ENCODE measurements at regions not wholly inside any gene's neighbourhood (a gene's known extent, or its start where the extent isn't known, plus 50 kb on each side); places are given as distances from the start of the nearest gene placed in this dataset.

DNA sequence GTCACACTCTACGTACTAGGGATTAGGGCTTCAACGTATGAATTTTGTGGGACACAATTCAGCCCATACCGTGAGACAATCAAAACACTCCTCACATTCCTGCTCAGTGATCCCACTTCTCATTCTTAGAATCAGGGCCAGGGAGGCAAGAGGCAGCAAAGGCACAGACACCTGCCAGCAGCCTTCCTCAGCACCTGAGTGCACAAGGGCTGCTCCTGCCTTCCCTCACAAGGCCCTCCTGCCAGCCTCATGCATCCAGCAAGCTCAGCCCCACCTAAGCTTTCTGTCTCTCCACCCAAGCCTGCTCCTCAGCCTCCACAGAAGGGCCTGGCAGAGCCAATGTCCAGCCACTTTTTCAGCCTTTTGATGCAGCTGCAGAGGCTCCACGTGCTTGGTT is 141.6 kb downstream of the SP3 start:
- Histone ChIP-seq H3K9ac (ENCODE audit: insufficient read length) (no peak overlapping the region), H3K27ac (no peak overlapping the region), H3K9me3 (ENCODE audit: low read depth, low read length) (no peaks in the 10 kb centered on the region), H3K4me3 (no peak overlapping the region), H3K36me3 (ENCODE audit: insufficient read depth, low read length) (no peaks in the 10 kb centered on the region)
- DNase-seq (ENCODE audit: low read depth, low spot score) = no peak
- TF ChIP-seq EZH2 (IDR thresholded peaks at IDR 0.05) (no peak), FOXP2 (optimal IDR thresholded peaks at IDR 0.05; ENCODE audit: control extremely low read depth, extremely low read length, insufficient read depth) (no peak), POLR2AphosphoS5 (IDR thresholded peaks at IDR 0.05; ENCODE audit: borderline replicate concordance, low read depth, low read length) (no peak)

- H3K9me3 ChIP-seq (ENCODE audit: low read depth, low read length) = no peaks in the 10 kb centered on the region
- DNase-seq (ENCODE audit: low read depth, low spot score) = no peak
- H3K27ac ChIP-seq = no peak overlapping the region
- no peaks in the 10 kb centered on the region for H3K36me3 ChIP-seq (ENCODE audit: insufficient read depth, low read length)
- no peak overlapping the region for H3K9ac ChIP-seq (ENCODE audit: insufficient read length)
- TF ChIP-seq EZH2 (IDR thresholded peaks at IDR 0.05) (no peak), FOXP2 (optimal IDR thresholded peaks at IDR 0.05; ENCODE audit: control extremely low read depth, extremely low read length, insufficient read depth) (no peak), POLR2AphosphoS5 (IDR thresholded peaks at IDR 0.05; ENCODE audit: borderline replicate concordance, low read depth, low read length) (no peak)
- H3K4me3 ChIP-seq = no peak overlapping the region
These were observed 136.7 kb downstream of the SP3 start for GRCh38 chr2:173828189-173829142.

GRCh38 chr2:173829727-173830126 is 135.4 kb downstream of the SP3 start:
- H3K4me3 ChIP-seq = no peak overlapping the region
- TF ChIP-seq FOXP2 (optimal IDR thresholded peaks at IDR 0.05; ENCODE audit: control extremely low read depth, extremely low read length, insufficient read depth) (no peak), EZH2 (IDR thresholded peaks at IDR 0.05) (no peak), POLR2AphosphoS5 (IDR thresholded peaks at IDR 0.05; ENCODE audit: borderline replicate concordance, low read depth, low read length) (no peak)
- DNase-seq (ENCODE audit: low read depth, low spot score) = no peak
- H3K27ac ChIP-seq = no peak overlapping the region
- H3K9me3 ChIP-seq (ENCODE audit: low read depth, low read length) = no peaks in the 10 kb centered on the region
- H3K36me3 ChIP-seq (ENCODE audit: insufficient read depth, low read length) = no peaks in the 10 kb centered on the region
- H3K9ac ChIP-seq (ENCODE audit: insufficient read length) = no peak overlapping the region

DNA sequence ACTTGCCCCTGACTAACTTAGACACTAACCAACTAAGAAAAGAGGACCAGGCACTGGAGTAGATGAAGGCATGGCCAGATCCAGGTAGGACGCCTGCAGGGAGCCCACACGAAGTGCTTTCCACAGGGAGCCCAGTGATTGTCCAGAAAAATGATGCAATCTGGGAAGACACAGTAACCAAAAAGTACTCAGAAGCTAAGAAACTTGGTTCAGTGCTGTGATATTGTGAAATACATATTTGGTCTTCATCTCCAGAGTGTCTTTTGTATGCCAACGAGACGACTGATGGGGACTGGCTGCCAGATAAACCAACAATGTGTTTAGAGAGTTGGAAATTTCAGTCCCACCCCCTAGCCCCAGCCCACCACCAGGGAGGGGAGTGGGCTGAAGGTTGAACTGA is 135.0 kb downstream of the SP3 start:
- Histone ChIP-seq H3K9me3 (ENCODE audit: low read depth, low read length) (no peaks in the 10 kb centered on the region), H3K9ac (ENCODE audit: insufficient read length) (no peak overlapping the region), H3K36me3 (ENCODE audit: insufficient read depth, low read length) (no peaks in the 10 kb centered on the region), H3K4me3 (no peak overlapping the region), H3K27ac (no peak overlapping the region)
- no peak for DNase-seq (ENCODE audit: low read depth, low spot score)
- TF ChIP-seq EZH2 (IDR thresholded peaks at IDR 0.05) = no peak
- TF ChIP-seq POLR2AphosphoS5 (IDR thresholded peaks at IDR 0.05; ENCODE audit: borderline replicate concordance, low read depth, low read length) = no peak

- Histone ChIP-seq H3K9me3 (ENCODE audit: low read depth, low read length) (no peaks in the 10 kb centered on the region), H3K27ac (no peak overlapping the region)
- TF ChIP-seq POLR2AphosphoS5 (IDR thresholded peaks at IDR 0.05; ENCODE audit: borderline replicate concordance, low read depth, low read length) (no peak), EZH2 (IDR thresholded peaks at IDR 0.05) (no peak), FOXP2 (optimal IDR thresholded peaks at IDR 0.05; ENCODE audit: control extremely low read depth, extremely low read length, insufficient read depth) (no peak)
These were observed 133.6 kb downstream of the SP3 start for GRCh38 chr2:173831312-173832229.

DNA sequence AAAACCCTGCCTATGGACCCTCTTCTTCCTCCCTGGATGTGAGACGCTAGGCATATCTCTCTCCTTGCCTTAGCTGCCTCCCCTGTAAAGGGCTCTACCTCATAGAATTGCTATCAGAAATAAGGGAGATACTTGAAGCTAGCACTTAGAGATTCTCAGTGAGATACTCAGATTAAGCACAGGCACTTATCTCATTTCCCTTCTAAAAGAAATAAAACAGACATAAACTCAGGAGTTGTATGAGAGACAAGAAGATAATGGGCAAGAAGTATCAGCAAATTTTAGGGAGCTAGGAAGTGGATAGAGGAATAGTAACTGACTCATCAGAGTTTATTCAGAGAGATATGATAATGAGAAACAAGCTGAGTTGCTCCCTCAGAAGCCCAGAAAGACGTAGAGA is 131.0 kb downstream of the SP3 start:
- DNase-seq (ENCODE audit: low read depth, low spot score) = no peak
- H3K9ac ChIP-seq (ENCODE audit: insufficient read length) = no peak overlapping the region
- H3K9me3 ChIP-seq (ENCODE audit: low read depth, low read length) = no peaks in the 10 kb centered on the region
- no peaks in the 10 kb centered on the region for H3K36me3 ChIP-seq (ENCODE audit: insufficient read depth, low read length)
- no peak for TF ChIP-seq POLR2AphosphoS5 (IDR thresholded peaks at IDR 0.05; ENCODE audit: borderline replicate concordance, low read depth, low read length)
- TF ChIP-seq EZH2 (IDR thresholded peaks at IDR 0.05) = no peak
- TF ChIP-seq FOXP2 (optimal IDR thresholded peaks at IDR 0.05; ENCODE audit: control extremely low read depth, extremely low read length, insufficient read depth) = no peak
- H3K27ac ChIP-seq = no peak overlapping the region
- no peak overlapping the region for H3K4me3 ChIP-seq

More at GRCh38 chr2:173831312-173832229, 133.6 kb downstream of the SP3 start:
- Histone ChIP-seq H3K36me3 (ENCODE audit: insufficient read depth, low read length) (no peaks in the 10 kb centered on the region), H3K9ac (ENCODE audit: insufficient read length) (no peak overlapping the region), H3K4me3 (no peak overlapping the region)
- DNase-seq (ENCODE audit: low read depth, low spot score) = no peak

GRCh38 chr2:173835726-173836125 is 129.4 kb downstream of the SP3 start:
- H3K9ac ChIP-seq (ENCODE audit: insufficient read length) = no peak overlapping the region
- no peak overlapping the region for H3K27ac ChIP-seq
- DNase-seq (ENCODE audit: low read depth, low spot score) = no peak
- H3K4me3 ChIP-seq = no peak overlapping the region
- H3K9me3 ChIP-seq (ENCODE audit: low read depth, low read length) = no peaks in the 10 kb centered on the region
- no peaks in the 10 kb centered on the region for H3K36me3 ChIP-seq (ENCODE audit: insufficient read depth, low read length)
- TF ChIP-seq FOXP2 (optimal IDR thresholded peaks at IDR 0.05; ENCODE audit: control extremely low read depth, extremely low read length, insufficient read depth) = no peak
- no peak for TF ChIP-seq EZH2 (IDR thresholded peaks at IDR 0.05)
- no peak for TF ChIP-seq POLR2AphosphoS5 (IDR thresholded peaks at IDR 0.05; ENCODE audit: borderline replicate concordance, low read depth, low read length)

GRCh38 chr2:173841110-173841509 is 124.1 kb downstream of the SP3 start:
- no peak for DNase-seq (ENCODE audit: low read depth, low spot score)
- Histone ChIP-seq H3K9me3 (ENCODE audit: low read depth, low read length) (no peaks in the 10 kb centered on the region), H3K4me3 (no peak overlapping the region), H3K36me3 (ENCODE audit: insufficient read depth, low read length) (no peaks in the 10 kb centered on the region), H3K27ac (no peak overlapping the region), H3K9ac (ENCODE audit: insufficient read length) (no peak overlapping the region)
- TF ChIP-seq FOXP2 (optimal IDR thresholded peaks at IDR 0.05; ENCODE audit: control extremely low read depth, extremely low read length, insufficient read depth) = no peak
- no peak for TF ChIP-seq EZH2 (IDR thresholded peaks at IDR 0.05)
- TF ChIP-seq POLR2AphosphoS5 (IDR thresholded peaks at IDR 0.05; ENCODE audit: borderline replicate concordance, low read depth, low read length) = no peak
